ENCODE measurements at regions not wholly inside any gene's neighbourhood (a gene's known extent, or its start where the extent isn't known, plus 50 kb on each side); places are given as distances from the start of the nearest gene placed in this dataset.

DNA sequence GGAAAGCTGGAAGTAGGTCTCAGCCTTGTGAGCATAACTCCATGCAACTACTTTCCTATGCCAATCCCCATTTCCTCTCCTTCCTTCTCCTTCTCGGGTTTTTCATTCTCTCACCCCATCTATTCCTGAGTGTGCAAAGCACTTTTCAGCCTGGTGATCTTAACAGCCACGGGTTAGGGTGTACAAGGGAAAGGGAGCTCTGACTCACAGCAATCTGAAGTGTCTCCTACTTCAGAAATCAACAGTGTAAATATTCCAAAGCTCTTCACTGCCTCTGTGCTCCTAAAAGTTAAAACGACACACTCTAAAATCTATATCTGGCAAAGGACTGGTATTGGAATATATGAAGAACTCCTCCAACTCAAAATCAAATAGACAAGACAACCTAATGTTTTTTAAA lies 268.0 kb upstream of the IRX3 start:
- DNase-seq = no peak
- no peaks in the 10 kb centered on the region for H3K4me1 ChIP-seq
- intact Hi-C loops (cut with micrococcal nuclease) = no loop called here
- H3K27ac ChIP-seq (replicated peaks) = no peak overlapping the region
- TF ChIP-seq, protein P1, sequence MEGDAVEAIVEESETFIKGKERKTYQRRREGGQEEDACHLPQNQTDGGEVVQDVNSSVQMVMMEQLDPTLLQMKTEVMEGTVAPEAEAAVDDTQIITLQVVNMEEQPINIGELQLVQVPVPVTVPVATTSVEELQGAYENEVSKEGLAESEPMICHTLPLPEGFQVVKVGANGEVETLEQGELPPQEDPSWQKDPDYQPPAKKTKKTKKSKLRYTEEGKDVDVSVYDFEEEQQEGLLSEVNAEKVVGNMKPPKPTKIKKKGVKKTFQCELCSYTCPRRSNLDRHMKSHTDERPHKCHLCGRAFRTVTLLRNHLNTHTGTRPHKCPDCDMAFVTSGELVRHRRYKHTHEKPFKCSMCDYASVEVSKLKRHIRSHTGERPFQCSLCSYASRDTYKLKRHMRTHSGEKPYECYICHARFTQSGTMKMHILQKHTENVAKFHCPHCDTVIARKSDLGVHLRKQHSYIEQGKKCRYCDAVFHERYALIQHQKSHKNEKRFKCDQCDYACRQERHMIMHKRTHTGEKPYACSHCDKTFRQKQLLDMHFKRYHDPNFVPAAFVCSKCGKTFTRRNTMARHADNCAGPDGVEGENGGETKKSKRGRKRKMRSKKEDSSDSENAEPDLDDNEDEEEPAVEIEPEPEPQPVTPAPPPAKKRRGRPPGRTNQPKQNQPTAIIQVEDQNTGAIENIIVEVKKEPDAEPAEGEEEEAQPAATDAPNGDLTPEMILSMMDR (IDR thresholded peaks at IDR 0.05; ENCODE audit: borderline replicate concordance) = no peak
- no peak overlapping the region for H3K4me3 ChIP-seq
- H3K27me3 ChIP-seq (ENCODE audit: low read depth) = no peaks in the 10 kb centered on the region
- H3K9me3 ChIP-seq (replicated peaks) = peaks cover 14% of the 10 kb centered on the region
- no peaks in the 10 kb centered on the region for H3K36me3 ChIP-seq

- H3K4me1 ChIP-seq = peaks cover 4% of the 10 kb centered on the region
- no peak overlapping the region for H3K27ac ChIP-seq (replicated peaks)
- no peaks in the 10 kb centered on the region for H3K9me3 ChIP-seq (replicated peaks)
- H3K36me3 ChIP-seq = no peaks in the 10 kb centered on the region
- H3K27me3 ChIP-seq (ENCODE audit: low read depth) = peaks cover 20% of the 10 kb centered on the region
- no peak for DNase-seq
- H3K4me3 ChIP-seq = no peak overlapping the region
- intact Hi-C loops (cut with micrococcal nuclease) = no loop called here
- TF ChIP-seq, protein P1 (IDR thresholded peaks at IDR 0.05; ENCODE audit: borderline replicate concordance) = no peak
These were observed 261.7 kb upstream of the IRX3 start for GRCh38 chr16:54548281-54548680.

GRCh38 chr16:54547052-54547451 lies 260.5 kb upstream of the IRX3 start:
- no peak for DNase-seq
- H3K27ac ChIP-seq (replicated peaks) = no peak overlapping the region
- intact Hi-C loops (cut with micrococcal nuclease) = no loop called here
- H3K4me1 ChIP-seq = peaks cover 4% of the 10 kb centered on the region
- TF ChIP-seq, protein P1 (IDR thresholded peaks at IDR 0.05; ENCODE audit: borderline replicate concordance) = no peak
- H3K36me3 ChIP-seq = no peaks in the 10 kb centered on the region
- H3K27me3 ChIP-seq (ENCODE audit: low read depth) = peaks cover 20% of the 10 kb centered on the region
- no peak overlapping the region for H3K4me3 ChIP-seq
- no peaks in the 10 kb centered on the region for H3K9me3 ChIP-seq (replicated peaks)

GRCh38 chr16:54546521-54546920 lies 259.9 kb upstream of the IRX3 start:
- Histone ChIP-seq H3K4me3 (no peak overlapping the region), H3K27ac (replicated peaks) (no peak overlapping the region), H3K4me1 (peaks cover 4% of the 10 kb centered on the region), H3K36me3 (no peaks in the 10 kb centered on the region), H3K27me3 (ENCODE audit: low read depth) (peaks cover 20% of the 10 kb centered on the region), H3K9me3 (replicated peaks) (no peaks in the 10 kb centered on the region)
- TF ChIP-seq, protein P1 (IDR thresholded peaks at IDR 0.05; ENCODE audit: borderline replicate concordance) = no peak
- DNase-seq = no peak
- intact Hi-C loops (cut with micrococcal nuclease) = no loop called here

DNA sequence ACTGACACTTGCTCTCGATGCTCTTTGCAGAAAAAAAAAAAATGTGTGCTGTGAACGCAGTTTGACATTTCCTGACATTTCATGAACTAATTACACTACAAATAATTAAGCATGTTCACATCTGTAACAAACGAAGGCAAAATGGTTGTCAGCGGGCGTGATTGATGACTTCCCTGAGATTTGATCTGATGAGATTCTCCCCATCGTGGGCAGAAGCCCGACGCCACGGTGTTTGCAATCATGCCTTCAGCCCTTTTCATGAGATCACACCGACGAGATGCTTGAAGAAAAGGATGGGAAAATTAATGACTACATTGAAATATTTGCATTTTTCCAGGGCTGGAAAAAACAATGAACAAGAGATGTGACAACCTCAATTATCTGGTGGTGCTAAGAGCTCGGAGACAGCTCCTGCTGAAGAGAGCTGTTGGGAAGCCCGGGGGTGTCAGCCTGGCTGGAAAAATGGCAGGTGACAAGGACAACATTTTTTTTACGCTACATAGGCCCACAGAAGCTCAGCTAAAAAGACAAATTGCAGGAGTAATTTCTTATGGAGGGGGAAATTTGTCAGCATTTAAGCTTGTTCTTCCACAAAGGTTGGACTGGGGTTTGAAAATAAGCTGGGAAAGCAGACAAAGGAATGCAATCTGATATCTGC lies 259.4 kb upstream of the IRX3 start:
- DNase-seq = no peak
- H3K4me3 ChIP-seq = no peak overlapping the region
- H3K27ac ChIP-seq (replicated peaks) = no peak overlapping the region
- H3K4me1 ChIP-seq = peaks cover 4% of the 10 kb centered on the region
- H3K36me3 ChIP-seq = no peaks in the 10 kb centered on the region
- H3K27me3 ChIP-seq (ENCODE audit: low read depth) = peaks cover 20% of the 10 kb centered on the region
- H3K9me3 ChIP-seq (replicated peaks) = no peaks in the 10 kb centered on the region
- intact Hi-C loops (cut with micrococcal nuclease) = no loop called here
- TF ChIP-seq, protein P1 (IDR thresholded peaks at IDR 0.05; ENCODE audit: borderline replicate concordance) = no peak
